Activated CD4-positive, CD25-positive, alpha-beta regulatory T cell treated with anti-CD3 and anti-CD28 coated beads, Interleukin-2, amount 50 U/mL, for 24 hours (primary cell): ENCODE measurements at regions not wholly inside any gene's neighbourhood (a gene's known extent, or its start where the extent isn't known, plus 50 kb on each side); places are given as distances from the start of the nearest gene placed in this dataset.
"Not testable (repeated sequence)": the region's sequence is repeated elsewhere in the genome, so short reads cannot be mapped to it uniquely, and the experiment has no call there.

Experiments used
- ATAC-seq, 2 donors: fragments of 150-1000 bp; cut with Tn5 transposase; one replicate each; pipeline ENCODE4 v1.10.0; 2021; ENCODE audit warnings: mild to moderate bottlenecking in 1 of 2, moderate library complexity in 1 of 2

DNA sequence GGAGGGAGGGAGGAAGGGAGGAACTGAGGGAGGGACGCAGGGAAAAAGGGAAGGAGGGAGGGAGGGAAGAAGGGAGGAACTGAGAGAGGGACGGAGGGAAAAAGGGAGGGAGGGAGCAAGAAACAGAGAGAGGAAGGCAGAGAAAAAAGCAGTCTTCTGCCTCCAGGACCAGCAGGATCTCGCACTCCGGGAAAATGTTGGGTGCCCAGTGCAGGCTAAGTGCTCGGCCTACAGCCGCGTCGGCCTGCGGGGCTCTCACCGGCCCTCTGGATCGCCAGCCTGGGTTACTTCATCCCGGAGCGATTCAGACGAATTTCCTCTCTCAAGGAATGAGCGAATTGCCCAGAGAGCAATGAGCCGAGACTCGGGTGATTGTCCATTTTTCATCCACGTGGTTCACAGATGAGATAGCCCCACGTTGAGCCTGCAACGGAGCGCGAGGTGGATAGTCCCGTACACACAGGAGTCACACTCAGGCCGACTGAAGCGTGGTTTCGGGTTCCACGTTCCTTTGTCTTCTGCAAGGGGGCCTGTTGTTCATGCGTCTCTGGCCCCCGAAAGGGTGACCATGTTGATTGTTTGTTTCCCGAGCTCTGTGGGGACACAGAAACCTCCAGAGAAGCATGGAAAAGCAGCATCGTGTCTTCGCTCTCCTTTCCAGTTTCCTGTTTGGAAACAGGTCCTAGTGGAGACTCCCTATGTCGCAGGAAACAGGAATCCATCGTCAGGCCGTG lies 1937.1 kb upstream of the DEFB115 start:
- not testable (repeated sequence) for ATAC-seq

DNA sequence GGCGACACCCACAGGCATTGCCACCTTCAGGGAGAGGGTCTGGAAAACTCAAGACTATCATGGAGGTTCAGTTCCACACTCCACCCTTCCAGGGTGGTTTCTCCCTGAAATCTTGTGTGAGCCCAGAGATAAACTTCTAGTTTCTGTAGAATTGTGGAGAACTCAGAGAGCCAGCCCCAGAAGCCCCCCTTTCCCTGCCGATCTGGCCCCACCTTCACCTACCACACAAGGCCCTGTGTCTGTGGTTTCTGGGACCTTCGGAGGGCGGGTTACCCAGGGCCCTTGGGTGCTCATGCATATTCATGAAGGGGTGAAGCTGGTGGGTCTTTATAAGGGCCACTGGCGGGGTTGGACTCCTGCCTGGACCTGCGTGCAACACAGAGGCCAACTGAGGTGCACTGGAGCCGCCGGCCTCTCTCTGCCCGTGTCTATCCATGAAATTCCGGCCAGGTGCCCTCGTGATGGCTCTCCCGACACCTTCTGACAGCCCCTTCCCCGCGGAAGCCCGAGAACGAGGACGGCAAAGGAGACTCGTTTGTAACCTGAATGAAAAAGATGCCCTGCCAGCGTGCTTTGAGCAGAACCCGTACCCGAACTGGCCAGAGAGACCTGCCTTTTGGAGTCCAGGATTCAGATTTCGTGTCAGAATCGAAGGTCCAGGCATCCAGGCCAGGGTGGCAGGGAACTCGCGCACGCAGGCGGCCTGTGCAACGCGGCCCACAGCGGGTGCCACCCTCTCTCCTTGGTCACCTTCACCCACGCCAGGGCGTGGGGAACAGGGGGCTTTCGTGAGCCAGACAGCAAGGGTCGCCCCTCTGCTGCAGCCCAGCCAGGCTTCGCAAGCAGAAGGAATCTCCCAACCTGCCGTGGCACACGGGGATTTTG lies 1933.6 kb upstream of the DEFB115 start:
- not testable (repeated sequence) for ATAC-seq

DNA sequence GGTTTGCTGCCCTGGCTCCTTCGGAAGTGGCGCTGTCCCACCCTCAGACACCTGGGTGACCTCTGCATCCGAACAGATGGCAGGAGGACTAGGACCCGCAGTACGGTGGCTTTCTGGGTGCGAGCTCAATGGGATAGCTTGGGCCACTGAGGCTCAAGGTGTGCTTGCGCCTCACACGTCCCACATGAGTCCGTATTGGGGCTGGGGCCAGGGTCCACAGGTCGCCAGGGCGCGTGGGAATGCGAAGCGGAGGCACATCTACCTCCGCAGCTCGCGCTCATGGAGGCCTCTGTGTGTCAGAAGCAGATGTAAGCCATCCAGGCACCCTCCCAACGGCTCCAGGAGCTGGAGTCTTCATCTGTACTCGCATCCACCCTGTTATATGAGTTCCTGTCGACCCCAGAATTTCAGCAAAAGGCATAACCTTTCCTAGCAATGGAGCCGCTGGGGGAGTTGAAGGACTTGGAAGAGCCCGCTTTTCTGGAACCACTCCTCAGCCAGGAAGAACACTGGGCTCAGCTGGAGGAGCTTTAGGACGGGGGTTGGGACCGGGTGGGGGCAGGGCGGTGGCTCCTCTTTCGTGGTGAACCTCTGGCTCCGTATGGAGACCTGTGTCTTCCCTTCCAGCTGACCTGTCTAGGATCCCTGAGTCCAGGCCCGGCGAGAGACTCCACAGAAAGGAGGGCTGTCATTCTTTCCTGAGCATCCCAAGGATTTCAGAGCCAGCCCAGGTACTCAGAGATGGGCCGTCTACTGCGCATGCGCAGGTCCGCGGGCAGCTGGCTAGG lies 1932.8 kb upstream of the DEFB115 start:
- not testable (repeated sequence) for ATAC-seq

DNA sequence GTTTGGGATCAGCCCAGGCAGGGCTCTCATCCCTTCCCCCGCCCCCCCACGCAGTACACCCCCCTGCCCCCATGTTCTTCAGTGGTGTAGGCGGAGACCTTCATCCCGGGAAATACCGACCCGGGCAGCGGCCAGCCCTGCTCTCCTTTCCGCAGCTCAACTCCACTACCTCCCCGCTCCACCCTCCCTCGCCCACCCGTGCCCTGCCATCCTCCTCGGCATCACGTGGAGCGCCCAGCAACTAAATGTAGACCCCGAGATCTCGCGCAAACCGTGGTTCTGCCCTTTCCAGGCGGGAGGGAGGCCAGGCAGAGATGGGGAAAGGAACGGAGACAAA lies 1932.2 kb upstream of the DEFB115 start:
- ATAC-seq = no peak

DNA sequence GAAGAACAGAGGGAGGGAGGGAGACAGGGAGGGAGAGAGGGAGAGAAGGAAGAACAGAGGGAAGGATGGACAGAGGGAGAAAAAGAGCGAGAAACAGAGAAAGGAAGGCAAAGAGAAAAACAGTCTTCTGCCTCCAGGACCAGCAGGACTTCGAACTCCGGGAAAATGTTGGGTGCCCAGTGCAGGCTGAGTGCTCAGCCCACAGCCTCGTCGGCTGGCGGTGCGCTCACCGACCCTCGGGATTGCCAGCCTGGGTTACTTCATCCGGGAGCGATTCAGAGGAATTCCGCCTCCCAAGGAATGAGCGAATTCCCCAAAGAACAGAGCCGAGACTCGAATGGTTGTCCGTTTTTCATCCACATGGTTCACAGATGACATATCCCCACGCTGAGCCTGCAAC lies 1931.7 kb upstream of the DEFB115 start:
- not testable (repeated sequence) for ATAC-seq

DNA sequence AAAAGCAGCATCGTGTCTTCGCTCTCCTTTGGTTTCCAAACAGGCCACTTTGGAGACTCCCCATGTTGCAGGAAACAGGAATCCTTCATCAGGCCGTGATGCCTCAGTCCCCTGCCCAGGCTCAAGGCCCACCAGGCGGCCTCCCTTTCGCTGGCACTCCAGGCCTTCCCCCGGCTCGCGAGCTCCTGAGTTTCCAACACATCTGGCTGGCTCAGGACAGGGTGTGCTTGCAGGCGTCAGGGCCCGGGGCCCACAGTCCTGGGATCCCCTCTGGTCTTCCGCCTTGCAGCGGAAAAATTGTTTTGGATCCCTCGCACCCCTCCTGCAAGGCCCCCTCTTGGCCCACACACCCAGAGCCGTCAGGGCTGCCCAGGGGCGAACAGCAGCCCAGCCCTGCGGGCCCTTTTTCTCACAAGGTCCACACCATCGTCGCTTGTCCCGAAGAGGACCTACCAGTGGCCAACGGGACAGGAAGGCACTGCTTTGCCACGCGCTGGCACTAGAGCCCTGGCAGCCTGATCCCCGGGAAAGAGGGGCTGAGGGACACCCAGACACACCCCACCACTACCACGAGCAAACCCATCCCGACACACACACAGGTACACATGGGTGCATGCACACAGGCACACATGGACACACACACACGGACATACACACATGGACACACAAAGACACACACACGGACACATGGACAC lies 1930.9 kb upstream of the DEFB115 start:
- no peak for ATAC-seq

DNA sequence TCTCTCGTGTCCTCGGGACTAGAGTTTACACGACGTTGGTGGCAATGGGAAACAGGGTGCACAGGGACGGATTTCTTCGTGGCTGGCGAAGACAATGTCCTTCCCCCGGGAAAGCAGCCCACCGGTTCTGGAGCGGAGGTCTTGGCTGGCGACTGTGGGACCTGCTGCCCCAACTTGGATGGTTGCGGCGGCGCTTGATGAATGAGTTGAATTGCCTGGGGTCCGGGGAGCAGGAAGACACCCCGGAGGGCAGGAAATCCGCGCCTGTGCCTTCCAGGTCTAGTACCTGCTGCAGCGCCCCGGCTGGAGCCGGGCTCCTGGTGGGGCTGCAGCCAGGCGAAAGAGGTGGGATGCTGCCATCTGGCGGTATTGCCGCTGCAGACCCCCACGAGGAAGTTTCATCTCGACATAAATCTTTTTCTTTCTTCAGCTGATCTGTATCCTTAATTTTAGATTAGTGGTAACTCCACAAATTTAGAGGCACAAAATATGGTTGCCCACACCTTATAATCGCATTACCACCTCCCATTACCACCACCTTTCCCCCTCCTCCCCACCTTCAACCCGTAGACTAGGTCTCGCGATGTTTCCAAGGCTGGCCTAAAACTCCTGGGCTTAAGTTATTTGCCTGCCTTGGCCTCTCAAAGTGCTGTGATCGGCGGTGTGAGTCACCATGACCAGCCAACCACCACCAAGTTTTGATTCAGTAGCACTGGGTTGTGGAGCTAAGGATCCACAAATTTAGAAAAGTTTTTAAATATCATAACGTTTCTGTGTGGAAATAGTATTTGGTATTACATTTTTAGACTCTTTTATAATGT lies 1929.7 kb upstream of the DEFB115 start:
- peak in 1 of 2 donors; percentile 41 for ATAC-seq

DNA sequence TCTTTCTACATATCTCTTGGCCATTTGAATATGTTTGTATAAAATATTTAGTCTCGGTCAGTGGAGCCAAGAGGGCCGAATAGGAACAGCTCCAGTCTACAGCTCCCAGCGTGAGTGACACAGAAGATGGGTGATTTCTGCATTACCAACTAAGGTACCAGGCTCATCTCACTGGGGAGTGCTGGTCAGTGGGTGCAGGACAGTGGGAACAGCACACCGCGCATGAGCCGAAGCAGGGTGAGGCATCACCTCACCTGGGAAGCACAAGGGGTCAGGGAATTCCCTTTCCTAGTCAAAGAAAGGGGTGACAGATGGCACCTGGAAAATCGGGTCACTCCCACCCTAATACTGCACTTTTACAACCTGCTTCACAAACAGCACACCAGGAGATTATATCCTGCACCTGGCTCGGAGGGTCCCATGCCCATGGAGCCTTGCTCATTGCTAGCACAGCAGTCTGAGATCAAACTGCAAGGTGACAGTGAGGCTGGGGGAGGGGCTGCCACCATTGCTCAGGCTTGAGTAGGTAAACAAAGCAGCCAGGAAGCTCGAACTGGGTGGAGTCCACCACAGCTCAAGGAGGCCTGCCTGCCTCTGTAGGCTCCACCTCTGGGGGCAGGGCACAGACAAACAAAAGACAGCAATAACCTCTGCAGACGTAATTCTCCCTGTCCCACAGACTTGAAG lies 1926.9 kb upstream of the DEFB115 start:
- ATAC-seq = not testable (repeated sequence)

DNA sequence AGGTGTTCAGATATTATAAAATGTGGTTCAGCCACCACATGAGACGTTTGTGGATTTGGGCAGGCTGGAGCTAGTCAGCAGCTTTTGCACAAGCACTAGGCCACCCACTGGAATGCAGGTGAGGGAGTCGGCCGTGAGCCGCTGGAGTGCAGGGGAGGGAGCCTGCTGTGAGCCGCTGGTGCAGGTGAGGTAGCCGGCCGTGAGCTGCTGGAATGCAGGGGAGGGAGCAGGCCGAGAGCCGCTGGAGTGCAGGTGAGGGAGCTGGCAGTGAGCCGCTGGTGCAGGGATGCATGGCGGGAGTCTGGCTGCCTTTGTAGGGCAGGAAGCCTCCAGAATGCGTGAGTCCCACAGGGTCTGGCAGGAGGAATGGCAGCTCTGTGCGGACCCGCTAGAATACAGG lies 1907.6 kb upstream of the DEFB115 start:
- ATAC-seq = no peak

- ATAC-seq = not testable (repeated sequence)
Measured at GRCh38 chr20:29375937-29376336, 1881.5 kb upstream of the DEFB115 start.

DNA sequence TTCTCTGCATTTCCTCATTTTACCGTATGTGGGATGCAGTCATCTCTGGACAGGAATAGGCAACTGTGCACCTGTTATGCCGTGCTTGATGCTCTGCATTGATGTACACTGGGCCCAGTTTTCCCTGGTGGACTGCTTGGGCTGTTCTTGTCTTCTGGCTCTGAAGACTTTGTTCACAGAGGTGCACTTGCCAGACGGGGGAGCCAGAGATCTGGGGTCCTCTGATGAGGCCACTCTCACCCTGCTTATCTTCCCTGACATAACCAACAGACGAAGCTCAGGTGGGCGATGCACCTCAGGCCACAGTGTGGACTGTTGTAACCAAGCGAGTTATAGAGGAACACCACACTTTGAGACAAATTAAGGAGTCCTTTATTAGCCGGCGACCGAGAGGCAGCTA lies 1864.6 kb upstream of the DEFB115 start:
- not testable (repeated sequence) for ATAC-seq

GRCh38 chr20:29408034-29408695 lies 1849.3 kb upstream of the DEFB115 start:
- peak; percentile 10 to 25 for ATAC-seq

DNA sequence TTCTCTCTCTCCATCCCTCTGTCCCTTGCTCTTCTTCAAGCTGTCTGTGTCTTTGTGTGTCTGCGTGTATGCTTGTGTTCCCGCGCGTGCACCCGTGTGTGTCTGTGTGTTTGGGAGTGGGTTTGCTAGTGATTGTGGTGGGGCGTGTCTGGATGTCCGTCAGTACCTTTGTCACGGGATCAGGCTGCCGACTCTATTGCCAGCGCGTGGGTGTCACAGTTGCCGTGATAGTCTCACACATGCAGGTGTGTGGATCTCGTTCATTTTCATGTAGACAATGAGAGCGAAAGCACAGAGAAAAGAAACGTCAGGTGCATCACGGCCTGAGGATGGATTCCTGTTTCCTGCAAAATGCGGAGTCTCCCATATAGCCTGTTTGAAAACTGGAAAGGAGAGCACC lies 1848.8 kb upstream of the DEFB115 start:
- not testable (repeated sequence) for ATAC-seq

GRCh38 chr20:29409160-29409689 lies 1848.2 kb upstream of the DEFB115 start:
- not testable (repeated sequence) for ATAC-seq

GRCh38 chr20:29409833-29410805 lies 1847.3 kb upstream of the DEFB115 start:
- ATAC-seq = no peak

DNA sequence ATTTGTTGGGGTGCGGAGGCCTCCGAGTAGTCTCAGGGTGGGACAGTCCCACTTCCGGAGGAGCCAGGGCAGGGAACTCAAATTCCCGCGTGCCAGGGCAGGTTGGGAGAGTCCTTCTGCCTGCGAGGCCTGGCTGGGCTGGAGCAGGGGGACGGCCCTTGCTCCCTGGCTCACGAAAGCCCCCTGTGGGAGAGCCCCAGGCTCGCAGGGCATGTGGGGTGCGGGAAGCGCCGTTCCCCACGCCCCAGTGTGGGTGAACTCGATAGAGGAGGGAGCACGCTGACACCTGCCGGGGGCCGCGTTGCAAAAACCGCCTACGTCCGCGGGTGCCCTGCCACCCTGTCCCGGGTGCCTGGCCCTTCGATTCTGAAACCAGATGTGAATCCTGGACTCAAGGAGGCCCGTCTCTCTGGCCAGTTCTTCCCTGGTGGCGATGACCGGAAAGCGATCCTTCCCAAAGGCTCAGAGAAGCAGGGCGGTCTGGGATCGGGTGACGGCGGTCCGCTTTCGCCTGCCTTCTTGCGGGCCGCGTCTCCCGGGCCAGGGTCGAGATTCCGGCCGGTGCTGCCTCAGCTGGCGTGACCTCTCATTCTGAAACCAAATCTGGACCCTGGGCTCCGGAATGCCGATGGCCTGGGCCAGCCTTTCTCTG lies 1846.5 kb upstream of the DEFB115 start:
- no peak for ATAC-seq

DNA sequence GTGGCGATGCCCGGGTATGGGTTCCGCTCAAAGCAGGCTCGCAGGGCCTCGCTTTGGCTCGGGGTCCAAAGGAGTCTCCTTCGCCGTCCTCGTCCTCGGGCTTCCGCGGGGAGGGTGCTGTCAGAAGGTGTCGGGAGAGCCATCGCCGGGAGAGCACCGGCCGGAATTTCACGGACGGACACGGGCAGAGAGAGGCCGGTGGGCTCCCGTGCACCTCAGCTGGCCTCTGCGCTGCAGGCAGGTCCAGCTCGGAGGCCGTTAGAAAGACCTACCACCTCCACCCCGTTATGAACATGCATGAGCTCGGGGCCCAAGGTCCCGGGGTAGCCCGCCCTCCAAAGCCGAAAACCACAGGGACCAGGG lies 1846.0 kb upstream of the DEFB115 start:
- not testable (repeated sequence) for ATAC-seq

DNA sequence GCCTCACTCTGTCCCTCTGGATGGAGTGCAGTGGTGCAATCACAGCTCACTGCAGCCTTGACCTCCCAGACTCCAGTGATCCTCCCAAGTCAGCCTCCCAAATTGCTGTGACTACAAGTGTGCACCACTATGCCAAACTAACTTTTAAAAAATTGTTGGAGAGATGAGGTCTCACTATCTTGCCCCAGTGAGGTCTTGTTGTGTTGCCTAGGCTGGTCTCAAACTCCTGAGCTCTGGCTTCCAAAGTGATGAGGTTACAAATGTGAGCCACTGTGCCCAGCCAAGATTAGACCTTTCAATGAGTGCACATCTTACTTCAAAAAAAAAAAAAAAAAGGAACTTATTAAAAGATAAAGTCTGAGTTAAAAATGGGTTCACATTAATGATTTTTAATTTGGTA lies 1838.1 kb upstream of the DEFB115 start:
- no peak for ATAC-seq
